ENCODE measurements at regions not wholly inside any gene's neighbourhood (a gene's known extent, or its start where the extent isn't known, plus 50 kb on each side); places are given as distances from the start of the nearest gene placed in this dataset.

- H3K4me3 Mint-ChIP-seq: no peak overlapping the region
- H3K9me3 Mint-ChIP-seq: peaks cover 0 to 4% of the 10 kb centered on the region in 2 donors
- no peak for DNase-seq
- H3K27me3 Mint-ChIP-seq: no peaks in the 10 kb centered on the region
- no peak for ATAC-seq
- no peak overlapping the region for H3K27ac Mint-ChIP-seq
- no peaks in the 10 kb centered on the region for H3K4me1 Mint-ChIP-seq
Observed at GRCh38 chr4:65190780-65191179, 479.5 kb downstream of the EPHA5 start.

- ATAC-seq: no peak
- no peak overlapping the region for H3K27ac Mint-ChIP-seq
- H3K27me3 Mint-ChIP-seq: no peaks in the 10 kb centered on the region
- no peak overlapping the region for H3K4me3 Mint-ChIP-seq
- H3K4me1 Mint-ChIP-seq: no peaks in the 10 kb centered on the region
- H3K9me3 Mint-ChIP-seq: no peaks in the 10 kb centered on the region
- no peak for DNase-seq
Observed at GRCh38 chr4:65175585-65175984, 494.7 kb downstream of the EPHA5 start.

DNA sequence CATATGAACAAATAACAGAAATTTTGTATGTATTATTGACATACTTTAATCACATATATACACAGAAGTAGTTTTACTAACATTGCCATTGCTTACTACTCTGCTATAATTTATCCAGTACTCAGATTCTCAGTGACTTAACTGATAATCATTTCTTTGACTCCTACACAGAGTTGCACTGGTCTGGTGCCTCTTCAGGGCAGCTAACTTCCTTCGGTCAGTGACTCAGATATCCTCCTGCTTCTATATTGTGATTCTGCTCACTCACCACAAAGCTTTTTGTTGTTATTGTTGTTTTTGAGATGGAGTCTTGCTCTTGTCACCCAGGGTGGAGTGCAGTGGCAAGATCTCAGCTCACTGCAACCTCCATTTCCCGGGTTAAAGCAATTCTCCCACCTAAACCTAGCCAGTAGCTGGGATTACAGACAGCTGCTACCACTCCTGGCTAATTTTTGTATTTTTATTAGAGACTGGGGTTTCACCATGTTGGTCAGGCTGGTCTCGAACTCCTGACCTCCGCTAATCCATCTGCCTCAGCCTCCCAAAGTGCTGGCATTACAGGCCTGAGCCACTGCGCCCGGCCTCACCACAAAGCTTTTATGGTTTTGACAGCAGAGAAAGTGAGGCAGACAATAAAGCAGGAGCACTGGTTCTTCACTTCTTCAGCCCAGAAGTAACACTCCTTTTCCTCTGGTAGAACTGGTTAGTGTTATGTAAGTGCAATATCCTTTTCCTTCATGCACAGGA, 499.3 kb downstream of the EPHA5 start:
- H3K4me3 Mint-ChIP-seq: no peak overlapping the region
- no peaks in the 10 kb centered on the region for H3K27me3 Mint-ChIP-seq
- no peak for DNase-seq
- H3K27ac Mint-ChIP-seq: no peak overlapping the region
- no peaks in the 10 kb centered on the region for H3K4me1 Mint-ChIP-seq
- ATAC-seq: no peak
- H3K9me3 Mint-ChIP-seq: no peaks in the 10 kb centered on the region

GRCh38 chr4:65167719-65168118, 502.6 kb downstream of the EPHA5 start:
- Mint-ChIP-seq H3K27me3 (no peaks in the 10 kb centered on the region), H3K9me3 (no peaks in the 10 kb centered on the region), H3K4me3 (no peak overlapping the region), H3K4me1 (no peaks in the 10 kb centered on the region), H3K27ac (no peak overlapping the region)
- DNase-seq (no peak), ATAC-seq (no peak)

GRCh38 chr4:65152205-65152604, 518.1 kb downstream of the EPHA5 start:
- peaks cover 5 to 7% of the 10 kb centered on the region in 2 donors for H3K9me3 Mint-ChIP-seq
- no peak for DNase-seq
- no peak overlapping the region for H3K4me3 Mint-ChIP-seq
- no peak for ATAC-seq
- H3K27me3 Mint-ChIP-seq: no peaks in the 10 kb centered on the region
- no peaks in the 10 kb centered on the region for H3K4me1 Mint-ChIP-seq
- no peak overlapping the region for H3K27ac Mint-ChIP-seq

DNA sequence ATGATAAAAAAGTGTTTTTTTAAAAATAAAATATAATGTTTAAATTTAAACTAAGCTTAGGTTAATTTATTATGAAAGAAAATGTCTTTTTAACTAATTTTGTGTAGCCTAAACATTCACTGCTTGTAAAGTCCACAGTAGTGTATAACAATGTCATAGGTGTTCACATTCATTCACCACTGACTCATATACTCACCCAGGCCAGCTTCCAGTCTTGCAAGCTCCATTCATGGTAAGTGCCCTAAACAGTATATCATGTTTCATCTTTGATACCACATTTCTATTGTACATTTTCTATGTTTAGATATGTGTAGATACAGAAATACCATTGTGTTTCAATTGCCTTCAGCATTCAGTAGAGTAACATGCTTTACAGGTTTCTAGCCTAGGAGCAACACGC, 530.3 kb downstream of the EPHA5 start:
- no peak overlapping the region for H3K4me3 Mint-ChIP-seq
- DNase-seq: no peak
- H3K27ac Mint-ChIP-seq: no peak overlapping the region
- H3K9me3 Mint-ChIP-seq: peaks cover 28 to 39% of the 10 kb centered on the region in 2 donors
- no peaks in the 10 kb centered on the region for H3K27me3 Mint-ChIP-seq
- no peak for ATAC-seq
- H3K4me1 Mint-ChIP-seq: no peaks in the 10 kb centered on the region

DNA sequence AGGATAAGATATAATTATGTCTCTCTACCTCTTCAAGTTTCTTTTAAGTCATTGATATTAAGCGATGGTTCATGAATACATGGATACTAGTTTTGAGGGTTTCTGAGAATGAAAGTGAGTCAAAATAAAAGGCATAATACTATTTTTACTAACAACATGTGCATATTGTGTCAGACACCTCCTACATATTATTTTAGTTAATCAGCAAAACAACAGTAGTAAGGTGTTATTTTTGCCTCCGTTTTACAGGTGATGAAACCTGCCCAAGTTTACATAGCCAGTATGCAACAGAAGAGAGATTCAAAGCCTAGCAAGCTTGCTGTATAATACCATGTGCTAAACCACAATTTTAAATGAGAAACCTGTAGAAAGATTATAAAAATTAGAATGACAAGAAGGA, 544.1 kb downstream of the EPHA5 start:
- no peaks in the 10 kb centered on the region for H3K27me3 Mint-ChIP-seq
- DNase-seq (no peak), ATAC-seq (no peak)
- no peaks in the 10 kb centered on the region for H3K4me1 Mint-ChIP-seq
- no peak overlapping the region for H3K27ac Mint-ChIP-seq
- no peak overlapping the region for H3K4me3 Mint-ChIP-seq
- peaks cover 0 to 3% of the 10 kb centered on the region in 2 donors for H3K9me3 Mint-ChIP-seq

- no peak overlapping the region for H3K27ac Mint-ChIP-seq
- no peak overlapping the region for H3K4me3 Mint-ChIP-seq
- no peaks in the 10 kb centered on the region for H3K27me3 Mint-ChIP-seq
- H3K4me1 Mint-ChIP-seq: no peaks in the 10 kb centered on the region
- ATAC-seq: no peak
- DNase-seq: no peak
- peaks cover 10 to 29% of the 10 kb centered on the region in 2 donors for H3K9me3 Mint-ChIP-seq
Observed at GRCh38 chr4:65120287-65120686, 550.0 kb downstream of the EPHA5 start.

DNA sequence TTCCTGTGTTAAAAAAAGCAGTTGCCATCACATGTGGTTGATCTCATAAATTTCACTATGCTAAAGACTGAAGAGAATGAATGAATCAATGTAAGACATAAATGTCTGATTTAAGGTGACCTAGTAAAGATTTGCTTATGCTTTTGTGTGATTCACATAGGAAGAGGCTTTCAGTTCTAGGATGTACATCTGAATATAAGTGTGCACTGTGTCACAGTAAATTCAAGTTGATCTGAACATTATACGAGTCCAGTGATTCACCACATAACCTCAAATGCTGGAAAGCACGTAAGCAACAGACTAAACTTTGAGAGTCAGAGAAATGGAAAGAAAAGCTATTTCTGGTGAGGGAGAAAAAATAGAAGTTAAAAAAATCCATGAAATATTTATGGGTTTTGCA, 567.9 kb downstream of the EPHA5 start:
- Mint-ChIP-seq H3K4me3 (no peak overlapping the region), H3K9me3 (no peaks in the 10 kb centered on the region)

DNA sequence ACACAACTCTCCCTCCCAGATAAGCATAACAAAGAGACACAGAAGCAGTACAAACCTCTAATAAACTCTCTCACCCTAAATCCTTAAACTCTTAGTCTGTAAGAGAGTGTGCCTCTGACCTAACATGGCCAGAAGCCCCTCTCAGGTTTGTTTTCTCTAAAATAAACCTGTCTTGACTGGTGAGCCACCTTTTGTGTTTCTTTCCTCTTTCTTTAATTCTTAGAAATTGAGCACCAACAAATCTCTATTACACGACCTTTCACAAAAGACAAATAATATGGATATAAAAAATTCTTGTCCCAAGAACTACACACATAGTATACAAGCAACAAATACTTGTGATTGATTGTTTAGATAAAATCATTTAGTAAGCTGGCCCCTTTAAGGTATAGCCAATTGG, 573.7 kb downstream of the EPHA5 start:
- Mint-ChIP-seq H3K27me3 (no peaks in the 10 kb centered on the region), H3K9me3 (peaks cover 7% of the 10 kb centered on the region in 2 donors), H3K4me3 (no peak overlapping the region), H3K4me1 (no peaks in the 10 kb centered on the region), H3K27ac (no peak overlapping the region)
- DNase-seq (no peak), ATAC-seq (no peak)

More for the DNA sequence above, 567.9 kb downstream of the EPHA5 start:
- Mint-ChIP-seq H3K27ac (no peak overlapping the region), H3K27me3 (no peaks in the 10 kb centered on the region), H3K4me1 (no peaks in the 10 kb centered on the region)
- ATAC-seq: no peak
- no peak for DNase-seq

DNA sequence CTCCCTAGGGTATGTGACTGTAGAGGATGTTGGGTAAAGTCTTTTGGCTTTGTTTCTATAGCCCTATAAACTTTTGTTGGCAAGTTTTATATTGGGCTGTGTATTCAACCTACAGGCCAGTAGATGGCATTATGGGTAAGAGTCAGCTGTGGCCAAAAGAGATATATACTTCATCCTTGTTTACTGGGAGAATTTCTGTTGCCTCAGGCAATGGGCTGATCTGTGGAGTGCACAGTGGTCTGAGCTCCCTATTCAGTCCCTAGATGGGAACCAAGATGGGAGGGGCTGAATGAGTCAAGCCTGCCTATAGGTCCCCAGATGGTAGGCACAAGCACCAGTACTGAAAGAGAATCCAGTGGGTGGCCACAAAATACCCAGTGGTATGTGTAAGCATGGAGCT, 580.6 kb downstream of the EPHA5 start:
- Mint-ChIP-seq H3K4me1 (no peaks in the 10 kb centered on the region), H3K27ac (no peak overlapping the region), H3K9me3 (peaks cover 1 to 18% of the 10 kb centered on the region in 2 donors), H3K4me3 (no peak overlapping the region), H3K27me3 (no peaks in the 10 kb centered on the region)
- DNase-seq: no peak
- no peak for ATAC-seq

DNA sequence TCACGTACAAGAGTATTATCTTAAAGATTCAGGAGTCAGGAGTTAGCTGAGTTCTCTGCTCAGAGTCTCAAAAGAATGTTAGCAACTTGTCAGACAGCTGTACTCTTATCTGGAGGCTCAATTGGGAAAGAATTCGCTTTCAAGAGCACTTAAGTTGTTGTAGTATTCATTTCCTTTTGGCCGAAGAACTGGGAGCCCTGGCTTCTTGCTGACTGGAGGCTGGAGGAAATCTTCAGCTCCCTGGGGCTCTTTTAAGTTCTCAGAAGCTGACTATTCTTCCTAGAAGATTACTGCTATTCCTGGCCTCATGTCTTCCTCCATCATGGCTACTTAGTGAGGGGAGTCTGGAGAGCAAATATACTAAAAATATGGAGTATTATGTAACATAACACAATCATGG, 587.2 kb downstream of the EPHA5 start:
- DNase-seq (no peak), ATAC-seq (no peak)
- no peaks in the 10 kb centered on the region for H3K27me3 Mint-ChIP-seq
- H3K27ac Mint-ChIP-seq: no peak overlapping the region
- H3K4me3 Mint-ChIP-seq: no peak overlapping the region
- H3K9me3 Mint-ChIP-seq: peaks cover 6 to 16% of the 10 kb centered on the region in 2 donors
- H3K4me1 Mint-ChIP-seq: no peaks in the 10 kb centered on the region

GRCh38 chr4:65071564-65071963, 598.7 kb downstream of the EPHA5 start:
- Mint-ChIP-seq H3K4me1 (no peaks in the 10 kb centered on the region), H3K27ac (no peak overlapping the region), H3K27me3 (no peaks in the 10 kb centered on the region), H3K4me3 (no peak overlapping the region), H3K9me3 (peaks cover 0 to 5% of the 10 kb centered on the region in 2 donors)
- no peak for DNase-seq
- ATAC-seq: no peak

- no peak for DNase-seq
- Mint-ChIP-seq H3K9me3 (peaks cover 0 to 5% of the 10 kb centered on the region in 2 donors), H3K4me3 (no peak overlapping the region), H3K27me3 (no peaks in the 10 kb centered on the region), H3K4me1 (no peaks in the 10 kb centered on the region), H3K27ac (no peak overlapping the region)
- no peak for ATAC-seq
Observed at GRCh38 chr4:65069177-65069576, 601.1 kb downstream of the EPHA5 start.

- Mint-ChIP-seq H3K4me1 (no peaks in the 10 kb centered on the region), H3K27ac (no peak overlapping the region), H3K9me3 (no peaks in the 10 kb centered on the region), H3K27me3 (no peaks in the 10 kb centered on the region), H3K4me3 (no peak overlapping the region)
- DNase-seq (no peak), ATAC-seq (no peak)
Observed at GRCh38 chr4:65066106-65066505, 604.2 kb downstream of the EPHA5 start.

GRCh38 chr4:65063601-65064000, 606.7 kb downstream of the EPHA5 start:
- no peak for ATAC-seq
- Mint-ChIP-seq H3K4me3 (no peak overlapping the region), H3K27me3 (no peaks in the 10 kb centered on the region), H3K9me3 (no peaks in the 10 kb centered on the region), H3K4me1 (no peaks in the 10 kb centered on the region), H3K27ac (no peak overlapping the region)
- no peak for DNase-seq

DNA sequence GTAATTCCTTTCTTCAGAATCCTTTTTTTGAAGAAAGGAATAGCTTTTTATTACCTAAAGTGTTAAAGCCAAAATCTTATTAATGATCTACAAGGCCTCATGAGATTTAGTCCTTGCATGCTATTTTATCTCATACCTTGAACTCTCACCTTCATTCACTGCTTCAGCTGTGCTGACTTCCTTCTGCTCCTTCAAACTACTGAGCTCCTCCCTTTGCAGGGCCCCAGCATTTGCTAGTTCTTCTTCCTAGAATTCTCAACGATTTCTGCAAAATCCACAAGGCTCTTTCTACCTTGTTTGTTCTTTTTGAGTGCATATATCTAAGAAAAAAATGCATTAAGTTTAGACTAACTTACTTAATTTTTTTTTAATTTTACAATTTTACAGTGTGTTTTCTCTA, 619.5 kb downstream of the EPHA5 start:
- H3K9me3 Mint-ChIP-seq: peaks cover 6 to 8% of the 10 kb centered on the region in 2 donors
- no peak overlapping the region for H3K27ac Mint-ChIP-seq
- DNase-seq: no peak
- H3K27me3 Mint-ChIP-seq: no peaks in the 10 kb centered on the region
- no peaks in the 10 kb centered on the region for H3K4me1 Mint-ChIP-seq
- no peak for ATAC-seq
- no peak overlapping the region for H3K4me3 Mint-ChIP-seq

Measured in stimulated activated naive CD8-positive, alpha-beta T cell treated with anti-CD3 and anti-CD28 coated beads, Interleukin-15, amount 100 ng/mL, for 72 hours (primary cell).